ENCODE measurements at regions not wholly inside any gene's neighbourhood (a gene's known extent, or its start where the extent isn't known, plus 50 kb on each side); places are given as distances from the start of the nearest gene placed in this dataset.

DNA sequence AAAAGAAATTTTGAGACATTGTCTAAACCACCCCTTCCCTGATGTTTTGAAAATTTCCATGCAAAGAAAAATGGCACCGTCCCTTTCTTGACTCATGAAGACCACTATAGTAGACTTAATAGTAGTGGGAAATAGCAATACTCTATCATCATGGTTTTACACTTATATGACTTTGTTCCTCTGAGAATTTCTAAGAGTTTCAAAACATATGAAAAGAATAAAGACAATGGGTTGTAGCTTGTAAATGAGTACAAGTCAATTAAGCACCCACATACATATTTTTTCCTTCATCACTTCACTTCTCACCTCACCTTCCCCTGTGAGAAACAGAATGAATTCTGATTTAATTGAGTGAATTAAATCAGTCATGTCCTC lies 151.7 kb downstream of the LYPLAL1 start:
- TF ChIP-seq SUZ12 (IDR thresholded peaks at IDR 0.05) = no peak
- TF ChIP-seq BHLHE40 (IDR thresholded peaks at IDR 0.05; ENCODE audit: borderline replicate concordance) = no peak
- no peak for TF ChIP-seq L3MBTL2 (conservative IDR thresholded peaks at IDR 0.05)

Data from HEK293T (cell line).